ENCODE measurements at regions not wholly inside any gene's neighbourhood (a gene's known extent, or its start where the extent isn't known, plus 50 kb on each side); places are given as distances from the start of the nearest gene placed in this dataset.

DNA sequence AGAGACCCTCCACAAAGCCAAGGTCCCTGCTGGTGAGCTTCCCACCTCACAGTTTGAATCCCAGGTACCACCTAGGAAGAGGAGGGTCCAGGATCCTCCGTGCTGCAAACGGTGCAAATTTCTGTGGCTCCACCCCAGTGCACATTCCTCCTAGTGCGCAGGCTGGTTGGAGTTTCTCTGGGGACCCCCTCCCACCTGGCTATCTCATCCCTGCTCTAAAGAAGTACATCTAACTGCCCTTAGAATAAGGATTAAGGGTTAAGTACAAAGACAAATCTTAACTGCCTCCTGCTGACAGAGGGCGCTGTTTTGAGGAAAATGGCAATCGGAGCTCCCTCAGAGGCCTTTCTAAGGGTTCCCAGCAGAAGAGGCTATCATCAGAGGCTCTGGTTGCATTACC is 109.6 kb upstream of the FSIP2 start:
- TF ChIP-seq ZBTB7A (IDR thresholded peaks at IDR 0.05; ENCODE audit: low read depth): no peak
- peak; percentile 21; the same call in 1 of the 2 replicates for TF ChIP-seq RAD21 (IDR thresholded peaks at IDR 0.05; ENCODE audit: low read depth)
- TF ChIP-seq EGR1 (IDR thresholded peaks at IDR 0.05): no peak
- TF ChIP-seq, protein P1, sequence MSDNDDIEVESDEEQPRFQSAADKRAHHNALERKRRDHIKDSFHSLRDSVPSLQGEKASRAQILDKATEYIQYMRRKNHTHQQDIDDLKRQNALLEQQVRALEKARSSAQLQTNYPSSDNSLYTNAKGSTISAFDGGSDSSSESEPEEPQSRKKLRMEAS (IDR thresholded peaks at IDR 0.05): no peak
- TF ChIP-seq NFIC (IDR thresholded peaks at IDR 0.05): no peak
- TF ChIP-seq FOXM1 (IDR thresholded peaks at IDR 0.05; ENCODE audit: borderline replicate concordance, low read depth): no peak
- TF ChIP-seq CEBPB (IDR thresholded peaks at IDR 0.05): no peak
- no peak for TF ChIP-seq TAF1 (IDR thresholded peaks at IDR 0.05; ENCODE audit: low read depth)

GRCh38 chr2:185633621-185634020 is 105.0 kb upstream of the FSIP2 start:
- TF ChIP-seq EGR1 (IDR thresholded peaks at IDR 0.05): no peak
- TF ChIP-seq, protein P1 (IDR thresholded peaks at IDR 0.05): no peak
- no peak for TF ChIP-seq TAF1 (IDR thresholded peaks at IDR 0.05; ENCODE audit: low read depth)
- TF ChIP-seq YY1 (IDR thresholded peaks at IDR 0.05; ENCODE audit: low read depth): no peak
- TF ChIP-seq RAD21 (IDR thresholded peaks at IDR 0.05; ENCODE audit: low read depth): no peak
- TF ChIP-seq, protein P2, sequence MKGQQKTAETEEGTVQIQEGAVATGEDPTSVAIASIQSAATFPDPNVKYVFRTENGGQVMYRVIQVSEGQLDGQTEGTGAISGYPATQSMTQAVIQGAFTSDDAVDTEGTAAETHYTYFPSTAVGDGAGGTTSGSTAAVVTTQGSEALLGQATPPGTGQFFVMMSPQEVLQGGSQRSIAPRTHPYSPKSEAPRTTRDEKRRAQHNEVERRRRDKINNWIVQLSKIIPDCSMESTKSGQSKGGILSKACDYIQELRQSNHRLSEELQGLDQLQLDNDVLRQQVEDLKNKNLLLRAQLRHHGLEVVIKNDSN (IDR thresholded peaks at IDR 0.05): no peak
- no peak for TF ChIP-seq TEAD4 (IDR thresholded peaks at IDR 0.05)
- TF ChIP-seq CREB1 (IDR thresholded peaks at IDR 0.05; ENCODE audit: low read depth): no peak
- no peak for TF ChIP-seq NFIC (IDR thresholded peaks at IDR 0.05)
- TF ChIP-seq EP300 (IDR thresholded peaks at IDR 0.05; ENCODE audit: borderline replicate concordance): no peak
- TF ChIP-seq TCF12 (IDR thresholded peaks at IDR 0.05; ENCODE audit: low read depth): no peak
- no peak for TF ChIP-seq FOXM1 (IDR thresholded peaks at IDR 0.05; ENCODE audit: borderline replicate concordance, low read depth)
- TF ChIP-seq REST (IDR thresholded peaks at IDR 0.05; ENCODE audit: low read depth): no peak

- TF ChIP-seq TEAD4 (IDR thresholded peaks at IDR 0.05): no peak
- no peak for TF ChIP-seq EGR1 (IDR thresholded peaks at IDR 0.05)
- TF ChIP-seq RAD21 (IDR thresholded peaks at IDR 0.05; ENCODE audit: low read depth): no peak
- no peak for TF ChIP-seq TAF1 (IDR thresholded peaks at IDR 0.05; ENCODE audit: low read depth)
- no peak for TF ChIP-seq CREB1 (IDR thresholded peaks at IDR 0.05; ENCODE audit: low read depth)
- TF ChIP-seq YY1 (IDR thresholded peaks at IDR 0.05; ENCODE audit: low read depth): no peak
- TF ChIP-seq FOXM1 (IDR thresholded peaks at IDR 0.05; ENCODE audit: borderline replicate concordance, low read depth): no peak
These were observed 99.8 kb upstream of the FSIP2 start for GRCh38 chr2:185638771-185639170.

DNA sequence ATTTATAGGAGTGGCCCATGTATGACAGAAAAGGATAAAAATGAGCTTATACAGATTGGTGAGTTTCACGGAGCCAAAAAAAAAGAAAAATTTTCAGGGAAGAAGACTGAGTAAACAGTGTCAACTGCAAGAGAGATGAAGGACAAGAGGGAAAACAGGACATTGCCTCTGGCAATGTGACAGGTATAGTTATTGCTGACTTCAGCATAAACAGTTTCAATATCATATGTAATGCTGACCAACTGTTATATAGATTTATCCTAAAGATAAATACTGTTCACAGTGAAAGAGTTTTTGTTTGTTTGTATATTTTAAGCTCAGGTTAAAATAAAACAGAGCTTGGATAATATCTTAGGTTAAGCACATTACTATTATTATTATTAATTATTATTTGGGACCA is 98.0 kb upstream of the FSIP2 start:
- no peak for TF ChIP-seq CEBPB (IDR thresholded peaks at IDR 0.05)
- TF ChIP-seq TAF1 (IDR thresholded peaks at IDR 0.05; ENCODE audit: low read depth): no peak
- no peak for TF ChIP-seq REST (IDR thresholded peaks at IDR 0.05; ENCODE audit: low read depth)
- TF ChIP-seq CREB1 (IDR thresholded peaks at IDR 0.05; ENCODE audit: low read depth): no peak
- TF ChIP-seq TEAD4 (IDR thresholded peaks at IDR 0.05): no peak
- TF ChIP-seq EP300 (IDR thresholded peaks at IDR 0.05; ENCODE audit: borderline replicate concordance): no peak
- TF ChIP-seq, protein P1 (IDR thresholded peaks at IDR 0.05): no peak
- TF ChIP-seq NFIC (IDR thresholded peaks at IDR 0.05): no peak
- no peak for TF ChIP-seq RAD21 (IDR thresholded peaks at IDR 0.05; ENCODE audit: low read depth)
- TF ChIP-seq EGR1 (IDR thresholded peaks at IDR 0.05): no peak
- TF ChIP-seq ZBTB7A (IDR thresholded peaks at IDR 0.05; ENCODE audit: low read depth): no peak
- no peak for TF ChIP-seq YY1 (IDR thresholded peaks at IDR 0.05; ENCODE audit: low read depth)
- no peak for TF ChIP-seq FOXM1 (IDR thresholded peaks at IDR 0.05; ENCODE audit: borderline replicate concordance, low read depth)
- TF ChIP-seq, protein P2 (IDR thresholded peaks at IDR 0.05): no peak
- no peak for TF ChIP-seq TCF12 (IDR thresholded peaks at IDR 0.05; ENCODE audit: low read depth)

DNA sequence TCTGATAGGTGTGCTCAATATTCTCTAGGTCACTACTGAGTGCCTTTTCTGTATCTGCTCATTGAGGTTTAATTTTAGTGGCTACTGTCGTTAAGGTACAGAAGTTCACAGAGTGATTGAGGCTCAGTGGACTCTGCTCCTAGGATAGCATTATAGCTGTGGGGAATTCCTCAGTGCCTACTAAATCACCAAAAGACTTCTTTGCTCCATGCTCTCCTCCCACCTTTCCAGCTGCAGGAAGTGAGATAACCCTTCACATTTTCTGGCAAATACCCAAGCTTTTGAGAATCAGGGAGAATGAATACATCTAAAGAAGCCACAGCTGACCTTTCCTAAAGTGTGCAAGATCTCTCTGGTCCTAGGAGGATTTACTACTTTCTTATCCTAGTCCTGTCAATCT is 95.2 kb upstream of the FSIP2 start:
- TF ChIP-seq CREB1 (IDR thresholded peaks at IDR 0.05; ENCODE audit: low read depth) (no peak), EP300 (IDR thresholded peaks at IDR 0.05; ENCODE audit: borderline replicate concordance) (no peak), CEBPB (IDR thresholded peaks at IDR 0.05) (no peak), NFIC (IDR thresholded peaks at IDR 0.05) (no peak), FOXM1 (IDR thresholded peaks at IDR 0.05; ENCODE audit: borderline replicate concordance, low read depth) (no peak), TEAD4 (IDR thresholded peaks at IDR 0.05) (no peak), ZBTB7A (IDR thresholded peaks at IDR 0.05; ENCODE audit: low read depth) (no peak), TAF1 (IDR thresholded peaks at IDR 0.05; ENCODE audit: low read depth) (no peak), YY1 (IDR thresholded peaks at IDR 0.05; ENCODE audit: low read depth) (no peak), TCF12 (IDR thresholded peaks at IDR 0.05; ENCODE audit: low read depth) (no peak), EGR1 (IDR thresholded peaks at IDR 0.05) (no peak), RAD21 (IDR thresholded peaks at IDR 0.05; ENCODE audit: low read depth) (no peak), REST (IDR thresholded peaks at IDR 0.05; ENCODE audit: low read depth) (no peak)
- TF ChIP-seq, protein P2 (IDR thresholded peaks at IDR 0.05): no peak
- TF ChIP-seq, protein P1 (IDR thresholded peaks at IDR 0.05): no peak

Data from Ishikawa (cell line).